GM12874 (cell line): ENCODE measurements at regions not wholly inside any gene's neighbourhood (a gene's known extent, or its start where the extent isn't known, plus 50 kb on each side); places are given as distances from the start of the nearest gene placed in this dataset.

Experiments used
- TF ChIP-seq, protein P1 (sequence below): IDR thresholded peaks from 2 replicates; pipeline ENCODE4 v1.5.1; 2011; ENCODE audit warnings: low read depth, mild to moderate bottlenecking, control low read depth, low read length, moderate library complexity; ENCODE audit not compliant: insufficient read depth

DNA sequence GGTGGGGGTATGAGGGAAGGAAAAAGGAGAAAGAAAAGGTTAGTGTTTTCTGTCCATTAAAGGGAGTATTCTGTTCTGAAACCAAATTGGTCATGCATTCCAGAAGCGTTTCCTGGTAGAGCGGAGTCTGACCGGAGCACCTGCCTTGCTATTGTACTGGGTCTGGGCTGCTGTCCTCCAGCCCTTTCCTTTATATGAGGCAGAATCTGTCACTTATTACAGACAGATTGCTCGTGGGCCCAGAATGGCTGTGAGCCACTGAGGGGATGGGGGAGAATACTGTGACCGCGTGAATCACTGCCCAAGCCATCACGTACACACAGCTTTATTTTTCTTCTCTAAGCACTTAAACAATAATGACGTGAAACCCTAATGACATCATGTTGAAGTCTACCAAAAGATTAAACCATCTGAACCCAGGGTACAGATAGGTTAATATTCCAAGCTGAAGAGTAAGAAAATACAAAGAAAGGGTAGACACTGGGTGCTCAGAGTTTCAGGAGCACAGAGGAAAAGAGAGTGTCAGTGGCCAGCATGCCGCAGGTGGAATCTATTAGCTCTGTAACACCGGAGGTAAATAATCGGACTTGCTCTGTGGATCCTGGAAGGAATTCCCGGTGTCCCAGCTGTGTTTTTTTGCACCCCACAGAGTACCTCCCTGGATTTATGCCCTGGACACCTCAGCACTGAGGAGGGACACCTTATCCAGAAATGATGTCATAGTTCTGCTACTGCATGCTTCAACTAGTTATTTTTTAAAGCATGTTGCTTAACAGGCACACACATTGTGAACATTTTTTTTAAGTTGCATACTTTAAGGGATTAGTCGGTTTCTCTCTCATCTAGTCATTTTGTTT is 573.3 kb downstream of the PKHD1 start:
- TF ChIP-seq, protein P1, sequence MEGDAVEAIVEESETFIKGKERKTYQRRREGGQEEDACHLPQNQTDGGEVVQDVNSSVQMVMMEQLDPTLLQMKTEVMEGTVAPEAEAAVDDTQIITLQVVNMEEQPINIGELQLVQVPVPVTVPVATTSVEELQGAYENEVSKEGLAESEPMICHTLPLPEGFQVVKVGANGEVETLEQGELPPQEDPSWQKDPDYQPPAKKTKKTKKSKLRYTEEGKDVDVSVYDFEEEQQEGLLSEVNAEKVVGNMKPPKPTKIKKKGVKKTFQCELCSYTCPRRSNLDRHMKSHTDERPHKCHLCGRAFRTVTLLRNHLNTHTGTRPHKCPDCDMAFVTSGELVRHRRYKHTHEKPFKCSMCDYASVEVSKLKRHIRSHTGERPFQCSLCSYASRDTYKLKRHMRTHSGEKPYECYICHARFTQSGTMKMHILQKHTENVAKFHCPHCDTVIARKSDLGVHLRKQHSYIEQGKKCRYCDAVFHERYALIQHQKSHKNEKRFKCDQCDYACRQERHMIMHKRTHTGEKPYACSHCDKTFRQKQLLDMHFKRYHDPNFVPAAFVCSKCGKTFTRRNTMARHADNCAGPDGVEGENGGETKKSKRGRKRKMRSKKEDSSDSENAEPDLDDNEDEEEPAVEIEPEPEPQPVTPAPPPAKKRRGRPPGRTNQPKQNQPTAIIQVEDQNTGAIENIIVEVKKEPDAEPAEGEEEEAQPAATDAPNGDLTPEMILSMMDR = no peak

DNA sequence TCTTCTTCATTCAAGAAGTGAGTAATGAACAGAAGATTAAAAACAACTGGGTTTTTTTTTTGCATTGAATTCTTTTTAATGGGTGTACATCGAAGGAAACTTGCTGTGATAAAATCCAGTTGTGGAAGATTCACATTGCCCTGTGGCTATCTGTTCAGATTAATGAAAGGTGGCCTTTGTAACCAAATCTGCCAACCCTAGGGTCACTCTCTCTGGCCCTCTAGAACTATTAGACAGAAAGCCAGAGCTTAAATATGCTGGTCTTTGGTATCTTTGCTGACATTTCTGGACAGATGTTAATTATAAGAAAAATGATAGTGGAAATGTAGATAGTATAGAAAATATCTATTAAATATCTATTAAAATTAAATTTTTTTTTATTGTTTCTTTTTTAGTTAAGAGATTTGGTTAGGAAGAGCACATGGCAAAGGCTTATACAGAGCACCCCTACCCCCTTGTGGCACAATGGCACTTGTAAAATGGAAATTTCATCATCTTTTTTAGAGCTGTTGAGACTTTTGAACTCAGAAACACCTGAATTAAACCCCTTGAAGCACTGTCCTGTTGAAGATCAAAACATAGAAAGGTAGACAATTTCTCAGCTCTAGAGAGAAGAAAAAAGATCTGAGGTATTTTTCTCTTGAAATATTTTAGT is 572.5 kb downstream of the PKHD1 start:
- TF ChIP-seq, protein P1 = no peak

DNA sequence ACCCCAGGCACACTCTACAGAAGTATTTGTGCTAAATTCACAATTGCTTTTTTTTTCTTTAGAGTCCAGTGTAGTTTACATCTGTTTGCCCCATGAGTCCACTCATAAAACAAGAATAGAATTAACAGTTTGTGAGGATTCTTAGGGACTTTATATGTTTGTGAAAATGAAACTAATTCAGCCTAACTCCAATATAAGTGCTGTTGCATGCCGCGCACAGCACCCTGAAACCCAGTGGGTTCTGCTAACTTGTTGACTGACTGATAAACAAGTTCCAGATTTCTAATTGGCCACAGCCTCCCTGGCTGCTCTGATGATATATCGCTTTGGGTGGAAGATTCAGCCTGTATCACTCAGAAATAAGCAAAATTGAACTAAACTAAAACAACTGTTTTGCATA is 561.4 kb downstream of the PKHD1 start:
- TF ChIP-seq, protein P1 = no peak

DNA sequence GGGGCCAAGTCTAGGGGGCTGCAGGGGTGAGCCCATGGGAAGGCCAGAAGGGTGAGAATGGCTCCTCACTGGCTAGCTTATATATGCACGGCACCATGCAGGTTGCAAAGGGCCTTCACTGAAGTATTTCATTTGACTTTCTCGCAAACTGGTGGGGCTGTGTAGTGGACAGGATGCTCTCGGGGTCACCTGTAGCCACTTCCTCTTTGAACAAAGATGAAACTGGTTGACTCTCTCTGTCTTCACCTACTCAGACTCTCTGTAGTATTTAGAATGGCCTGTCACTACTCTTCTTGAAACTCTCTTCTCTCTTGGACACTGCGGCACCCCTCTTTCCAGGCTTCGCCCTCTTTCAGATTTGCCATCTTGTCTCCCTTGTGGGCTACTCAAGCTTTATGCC is 560.5 kb downstream of the PKHD1 start:
- TF ChIP-seq, protein P1 = no peak

DNA sequence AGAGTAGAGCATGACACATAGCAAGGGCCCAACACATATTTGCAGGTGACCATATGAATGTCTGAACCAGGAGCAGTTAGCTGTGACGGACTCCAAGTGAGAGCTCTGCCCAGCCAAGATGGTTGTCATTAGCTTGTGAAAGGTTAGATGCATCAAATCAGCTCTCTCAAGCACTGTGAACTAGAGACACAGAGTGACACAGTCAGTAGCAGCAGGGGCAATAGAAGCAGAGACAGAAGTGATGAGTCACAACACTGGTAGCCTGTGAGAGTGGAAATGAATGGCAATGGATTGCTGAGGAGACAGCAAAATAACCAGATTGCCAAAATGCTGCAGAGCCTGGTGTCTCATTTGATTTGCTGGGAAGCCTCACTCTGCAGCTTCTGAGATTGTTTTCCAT is 558.9 kb downstream of the PKHD1 start:
- TF ChIP-seq, protein P1 = no peak

GRCh38 chr6:51529240-51529639 is 558.2 kb downstream of the PKHD1 start:
- TF ChIP-seq, protein P1 = no peak

DNA sequence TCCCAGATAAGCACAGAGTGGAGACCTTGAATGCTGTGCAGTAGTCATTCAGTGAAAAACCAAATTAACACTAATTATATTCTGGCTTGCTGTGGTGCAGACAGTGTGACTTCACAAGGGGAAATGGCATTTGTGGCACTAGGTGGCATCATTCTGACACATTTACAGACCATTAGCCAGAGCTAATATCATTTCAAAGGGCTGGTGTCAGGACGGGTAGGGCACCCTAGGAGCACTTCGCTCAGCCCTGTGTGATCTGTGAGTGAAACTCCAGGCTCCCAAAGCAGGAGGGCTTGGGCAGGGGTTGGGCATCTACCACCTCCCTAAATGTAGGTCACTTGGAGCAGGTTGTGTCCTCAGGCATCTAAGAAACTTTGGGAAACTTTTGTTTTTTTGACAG is 555.8 kb downstream of the PKHD1 start:
- TF ChIP-seq, protein P1 = no peak
